ENCODE measurements at regions not wholly inside any gene's neighbourhood (a gene's known extent, or its start where the extent isn't known, plus 50 kb on each side); places are given as distances from the start of the nearest gene placed in this dataset.

- DNase-seq (ENCODE audit: low read depth): no peak
Observed at GRCh38 chr1:55334160-55334559, 119.0 kb upstream of the USP24 start.

GRCh38 chr1:55333461-55333860, 118.3 kb upstream of the USP24 start:
- no peak for DNase-seq (ENCODE audit: low read depth)

- no peak for DNase-seq (ENCODE audit: low read depth)
Observed at GRCh38 chr1:55331351-55331750, 116.2 kb upstream of the USP24 start.

GRCh38 chr1:55329808-55330432, 114.8 kb upstream of the USP24 start:
- DNase-seq (ENCODE audit: low read depth): no peak

GRCh38 chr1:55329091-55329490, 113.9 kb upstream of the USP24 start:
- no peak for DNase-seq (ENCODE audit: low read depth)

- no peak for DNase-seq (ENCODE audit: low read depth)
Observed at GRCh38 chr1:55326496-55327243, 111.5 kb upstream of the USP24 start.

GRCh38 chr1:55323760-55324159, 108.6 kb upstream of the USP24 start:
- DNase-seq (ENCODE audit: low read depth): no peak

GRCh38 chr1:55322842-55323241, 107.7 kb upstream of the USP24 start:
- DNase-seq (ENCODE audit: low read depth): no peak

- no peak for DNase-seq (ENCODE audit: low read depth)
Observed at GRCh38 chr1:55321942-55322341, 106.8 kb upstream of the USP24 start.

GRCh38 chr1:55320891-55321290, 105.7 kb upstream of the USP24 start:
- DNase-seq (ENCODE audit: low read depth): no peak

GRCh38 chr1:55318116-55318817, 103.1 kb upstream of the USP24 start:
- no peak for DNase-seq (ENCODE audit: low read depth)

GRCh38 chr1:55317673-55318072, 102.5 kb upstream of the USP24 start:
- no peak for DNase-seq (ENCODE audit: low read depth)

GRCh38 chr1:55316947-55317662, 101.9 kb upstream of the USP24 start:
- no peak for DNase-seq (ENCODE audit: low read depth)

- no peak for DNase-seq (ENCODE audit: low read depth)
Observed at GRCh38 chr1:55316502-55316901, 101.3 kb upstream of the USP24 start.

GRCh38 chr1:55315552-55315951, 100.4 kb upstream of the USP24 start:
- DNase-seq (ENCODE audit: low read depth): no peak

GRCh38 chr1:55314740-55315139, 99.6 kb upstream of the USP24 start:
- DNase-seq (ENCODE audit: low read depth): no peak

GRCh38 chr1:55313903-55314302, 98.7 kb upstream of the USP24 start:
- DNase-seq (ENCODE audit: low read depth): no peak

GRCh38 chr1:55311979-55312378, 96.8 kb upstream of the USP24 start:
- no peak for DNase-seq (ENCODE audit: low read depth)

GRCh38 chr1:55311057-55311641, 96.0 kb upstream of the USP24 start:
- DNase-seq (ENCODE audit: low read depth): peak; percentile 43

GRCh38 chr1:55310505-55310971, 95.4 kb upstream of the USP24 start:
- DNase-seq (ENCODE audit: low read depth): peak; percentile 97

- DNase-seq (ENCODE audit: low read depth): no peak
Observed at GRCh38 chr1:55309786-55310504, 94.8 kb upstream of the USP24 start.

All from stromal cell of bone marrow (primary cell).